ENCODE measurements at regions not wholly inside any gene's neighbourhood (a gene's known extent, or its start where the extent isn't known, plus 50 kb on each side); places are given as distances from the start of the nearest gene placed in this dataset.

GRCh38 chr6:88380083-88380482 lies 213.9 kb upstream of the CNR1 start:
- DNase-seq = peak; percentile 22

GRCh38 chr6:88378639-88379038 lies 212.5 kb upstream of the CNR1 start:
- DNase-seq = no peak

- DNase-seq = no peak
These were observed 211.9 kb upstream of the CNR1 start for GRCh38 chr6:88377976-88378568.

- no peak for DNase-seq
These were observed 210.7 kb upstream of the CNR1 start for GRCh38 chr6:88376768-88377387.

GRCh38 chr6:88376197-88376596 lies 210.1 kb upstream of the CNR1 start:
- no peak for DNase-seq

- DNase-seq = no peak
These were observed 208.4 kb upstream of the CNR1 start for GRCh38 chr6:88374553-88374952.

- no peak for DNase-seq
These were observed 205.3 kb upstream of the CNR1 start for GRCh38 chr6:88371480-88371879.

GRCh38 chr6:88370127-88370710 lies 204.1 kb upstream of the CNR1 start:
- no peak for DNase-seq

- DNase-seq = no peak
These were observed 203.1 kb upstream of the CNR1 start for GRCh38 chr6:88369262-88369661.

GRCh38 chr6:88368071-88368787 lies 202.1 kb upstream of the CNR1 start:
- no peak for DNase-seq

- no peak for DNase-seq
These were observed 201.1 kb upstream of the CNR1 start for GRCh38 chr6:88367248-88367647.

GRCh38 chr6:88366672-88367071 lies 200.5 kb upstream of the CNR1 start:
- DNase-seq = no peak

- DNase-seq = no peak
These were observed 199.5 kb upstream of the CNR1 start for GRCh38 chr6:88365656-88366055.

GRCh38 chr6:88365230-88365629 lies 199.1 kb upstream of the CNR1 start:
- DNase-seq = no peak

- no peak for DNase-seq
These were observed 195.6 kb upstream of the CNR1 start for GRCh38 chr6:88361754-88362153.

- no peak for DNase-seq
These were observed 195.2 kb upstream of the CNR1 start for GRCh38 chr6:88361298-88361697.

- DNase-seq = no peak
These were observed 194.2 kb upstream of the CNR1 start for GRCh38 chr6:88360203-88360797.

- no peak for DNase-seq
These were observed 193.5 kb upstream of the CNR1 start for GRCh38 chr6:88359530-88360202.

GRCh38 chr6:88358846-88359245 lies 192.7 kb upstream of the CNR1 start:
- no peak for DNase-seq

GRCh38 chr6:88349511-88349910 lies 183.4 kb upstream of the CNR1 start:
- DNase-seq = no peak

- no peak for DNase-seq
These were observed 176.2 kb upstream of the CNR1 start for GRCh38 chr6:88342336-88342735.

- DNase-seq = no peak
These were observed 173.6 kb upstream of the CNR1 start for GRCh38 chr6:88339761-88340160.

GRCh38 chr6:88321306-88321705 lies 155.2 kb upstream of the CNR1 start:
- DNase-seq = no peak
